IMR-90 (cell line): ENCODE measurements at regions not wholly inside any gene's neighbourhood (a gene's known extent, or its start where the extent isn't known, plus 50 kb on each side); places are given as distances from the start of the nearest gene placed in this dataset.

Experiments used
- ATAC-seq: fragments of 200-7000 bp; cut with Tn5 transposase; 2 replicates; pipeline ENCODE4 v1.9.1; 2020; ENCODE audit warnings: low read depth, mild to moderate bottlenecking, moderate library complexity
- BruUV-seq: library from RNA; stranded (reverse); fragments of 400-500 nt; replicated peaks from 2 replicates; lab custom pipeline; 2021; lab: Mats Ljungman, UMichigan
- CTCF ChIA-PET: fragments of 300-600 bp; formaldehyde crosslinking; extraction: SDS; loops from one replicate; lab custom pipeline; 2021; ENCODE audit warnings: antibody characterized with exemption; lab: Yijun Ruan, JAX
- POLR2A ChIA-PET: fragments of 300-600 bp; sonication (Branson Sonifier 250); formaldehyde crosslinking; loops from one replicate; lab custom pipeline; 2022; ENCODE audit warnings: antibody characterized with exemption; ENCODE audit not compliant: unreplicated experiment; lab: Charles Lee
- DNase-seq: peaks from one replicate; pipeline ENCODE4 v3.0.0; 2013
- H2AFZ ChIP-seq: replicated peaks from 2 replicates; pipeline ENCODE3; 2013; ENCODE audit warnings: low read length, mild to moderate bottlenecking; ENCODE audit not compliant: poor library complexity
- H2AK5ac ChIP-seq: 2 replicates; pipeline ENCODE4 v1.6.1; 2013; ENCODE audit warnings: low read depth, low read length, inconsistent platforms
- H2AK9ac ChIP-seq: replicated peaks from 2 replicates; pipeline ENCODE3; 2013; ENCODE audit warnings: mild to moderate bottlenecking, low read depth, low read length, moderate library complexity; ENCODE audit not compliant: poor library complexity
- H2BK120ac ChIP-seq: 2 replicates; pipeline ENCODE4 v1.6.1; 2013; ENCODE audit warnings: low read depth, low read length, inconsistent platforms
- H2BK15ac ChIP-seq: 3 replicates; pipeline ENCODE4 v1.6.1; 2013; ENCODE audit warnings: low read depth, low read length, inconsistent platforms
- H2BK20ac ChIP-seq: 2 replicates; pipeline ENCODE4 v1.6.1; 2013; ENCODE audit warnings: low read depth, mild to moderate bottlenecking, inconsistent platforms, low read length, moderate library complexity
- H2BK5ac ChIP-seq: 2 replicates; pipeline ENCODE4 v1.6.1; 2013; ENCODE audit warnings: mild to moderate bottlenecking, low read depth, low read length, inconsistent platforms; ENCODE audit not compliant: poor library complexity, severe bottlenecking
- H3K14ac ChIP-seq: replicated peaks from 2 replicates; pipeline ENCODE4 v1.6.1; 2013; ENCODE audit warnings: low read depth, low read length, inconsistent platforms
- H3K18ac ChIP-seq: 2 replicates; pipeline ENCODE4 v1.6.1; 2013; ENCODE audit warnings: low read depth, low read length, control low read depth
- H3K23ac ChIP-seq: 2 replicates; pipeline ENCODE4 v1.6.1; 2013; ENCODE audit warnings: low read depth, low read length, inconsistent platforms
- H3K27ac ChIP-seq: 2 replicates; pipeline ENCODE4 v1.5.1; 2013; ENCODE audit warnings: mild to moderate bottlenecking, control low read depth, low read length; ENCODE audit not compliant: insufficient read depth
- H3K27me3 ChIP-seq: 2 replicates; pipeline ENCODE4 v1.6.1; 2013; ENCODE audit warnings: low read length; ENCODE audit not compliant: control insufficient read depth, insufficient read depth
- H3K36me3 ChIP-seq: 2 replicates; pipeline ENCODE4 v1.6.1; 2013; ENCODE audit warnings: low read length, mixed read lengths; ENCODE audit not compliant: control insufficient read depth, insufficient read depth
- H3K4ac ChIP-seq: 2 replicates; pipeline ENCODE4 v1.6.1; 2013; ENCODE audit warnings: low read depth, low read length, inconsistent platforms
- H3K4me1 ChIP-seq: 2 replicates; pipeline ENCODE4 v1.6.1; 2013; ENCODE audit warnings: low read length, mixed read lengths; ENCODE audit not compliant: control insufficient read depth, insufficient read depth
- H3K4me2 ChIP-seq: 2 replicates; pipeline ENCODE4 v1.6.1; 2013; ENCODE audit warnings: low read depth, mild to moderate bottlenecking, control low read depth, low read length, moderate library complexity
- H3K4me3 ChIP-seq: 2 replicates; pipeline ENCODE4 v1.5.1; 2013; ENCODE audit warnings: low read depth, mild to moderate bottlenecking, control low read depth, low read length, moderate library complexity; ENCODE audit not compliant: insufficient read depth
- H3K56ac ChIP-seq: 2 replicates; pipeline ENCODE4 v1.6.1; 2013; ENCODE audit warnings: low read length, inconsistent platforms; ENCODE audit not compliant: insufficient read depth; ENCODE audit errors: extremely low read depth
- H3K79me1 ChIP-seq, 2 experiments: 2 replicates each; pipeline ENCODE4 v1.6.1; 2013; ENCODE audit warnings: low read length in 2 of 2, inconsistent platforms in 1 of 2, low read depth in 1 of 2
- H3K9ac ChIP-seq: 2 replicates; pipeline ENCODE4 v1.6.1; 2013; ENCODE audit warnings: low read depth, low read length, control low read depth
- H3K9me1 ChIP-seq: 2 replicates; pipeline ENCODE4 v1.6.1; 2013; ENCODE audit warnings: low read length, inconsistent platforms; ENCODE audit not compliant: insufficient read depth
- H3K9me3 ChIP-seq: 2 replicates; pipeline ENCODE4 v1.6.1; 2013; ENCODE audit warnings: low read length; ENCODE audit not compliant: control insufficient read depth, insufficient read depth
- H4K20me1 ChIP-seq: 2 replicates; pipeline ENCODE4 v1.6.1; 2013; ENCODE audit warnings: low read length, inconsistent platforms; ENCODE audit not compliant: insufficient read depth
- H4K5ac ChIP-seq: 2 replicates; pipeline ENCODE4 v1.6.1; 2013; ENCODE audit warnings: mild to moderate bottlenecking, low read depth, low read length, control low read depth
- H4K8ac ChIP-seq, 2 experiments: 2 replicates each; pipeline ENCODE4 v1.6.1; 2013; ENCODE audit warnings: low read depth in 2 of 2, low read length in 2 of 2, control low read depth in 1 of 2, inconsistent platforms in 1 of 2
- H4K91ac ChIP-seq: 2 replicates; pipeline ENCODE4 v1.6.1; 2013; ENCODE audit warnings: low read depth, low read length, inconsistent platforms; ENCODE audit not compliant: insufficient read depth
- CEBPB ChIP-seq: IDR thresholded peaks from 2 replicates; pipeline ENCODE4 v1.6.1; 2012; ENCODE audit warnings: low read depth, low read length, improper control_type of control experiment
- CHD1 ChIP-seq: IDR thresholded peaks from 2 replicates; pipeline ENCODE4 v1.6.1; 2012; ENCODE audit warnings: low read depth, low read length, improper control_type of control experiment
- CTCF ChIP-seq: conservative IDR thresholded peaks from 2 replicates; pipeline ENCODE4 v1.5.1; 2012; ENCODE audit warnings: mild to moderate bottlenecking, low read depth, low read length, improper control_type of control experiment
- ELK1 ChIP-seq: fragments of 150-350 bp; IDR thresholded peaks from 2 replicates; pipeline ENCODE4 v1.6.1; 2016; ENCODE audit warnings: low read depth, mild to moderate bottlenecking, low read length, moderate library complexity, borderline replicate concordance
- FOS ChIP-seq: fragments of 150-350 bp; IDR thresholded peaks from 2 replicates; pipeline ENCODE4 v1.6.1; 2016; ENCODE audit warnings: low read depth, low read length
- MAFK ChIP-seq: IDR thresholded peaks from 2 replicates; pipeline ENCODE4 v1.6.1; 2012; ENCODE audit warnings: low read depth, low read length, improper control_type of control experiment
- MAZ ChIP-seq: IDR thresholded peaks from 2 replicates; pipeline ENCODE4 v1.6.1; 2012; ENCODE audit warnings: low read depth, mild to moderate bottlenecking, low read length, improper control_type of control experiment, moderate library complexity, borderline replicate concordance
- MXI1 ChIP-seq: IDR thresholded peaks from 2 replicates; pipeline ENCODE4 v1.6.1; 2012; ENCODE audit warnings: low read depth, mild to moderate bottlenecking, low read length, moderate library complexity, borderline replicate concordance
- NFE2L2 ChIP-seq: fragments of 150-350 bp; IDR thresholded peaks from 2 replicates; pipeline ENCODE4 v1.6.1; 2016; ENCODE audit warnings: low read depth, mild to moderate bottlenecking, low read length
- RAD21 ChIP-seq: IDR thresholded peaks from 2 replicates; pipeline ENCODE4 v1.6.1; 2012; ENCODE audit warnings: low read length, improper control_type of control experiment
- RCOR1 ChIP-seq: IDR thresholded peaks from 2 replicates; pipeline ENCODE4 v1.6.1; 2012; ENCODE audit warnings: mild to moderate bottlenecking, low read length, improper control_type of control experiment; ENCODE audit not compliant: insufficient replicate concordance
- RFX5 ChIP-seq: IDR thresholded peaks from 2 replicates; pipeline ENCODE4 v1.8.0; 2012; ENCODE audit warnings: low read depth, mild to moderate bottlenecking, low read length, moderate library complexity
- SMC3 ChIP-seq: fragments of 150-350 bp; IDR thresholded peaks from 2 replicates; pipeline ENCODE4 v1.6.1; 2016; ENCODE audit warnings: low read depth, mild to moderate bottlenecking, antibody characterized with exemption, low read length, moderate library complexity
- WGBS, 2 experiments: methylation state at CpG; one replicate each; pipeline versions ENCODE4 v1.1.5 to v1.1.7; 2013; ENCODE audit warnings: missing lambda C conversion rate in 2 of 2; ENCODE audit not compliant: insufficient read length in 1 of 2; ENCODE audit errors: extremely low coverage in 2 of 2; 5-methylcytosine and 5-hydroxymethylcytosine counted together
- dilution Hi-C: fragments of 300-500 bp; cut with HindIII; formaldehyde crosslinking; loops from one replicate; pipeline ENCODE4 v1.14.3; 2018; ENCODE audit warnings: low sequenced_read_pairs; ENCODE audit not compliant: unreplicated experiment
- in situ Hi-C: fragments of 300-500 bp; cut with MboI; formaldehyde crosslinking; loops from 3 replicates; pipeline ENCODE4 v1.14.3; 2019; ENCODE audit warnings: low sequenced_read_pairs, inconsistent platforms, mixed read lengths
- intact Hi-C: fragments of 100-400 bp; cut with micrococcal nuclease; formaldehyde crosslinking; loops from 2 replicates; pipeline ENCODE4 v1.10.0; 2022

DNA sequence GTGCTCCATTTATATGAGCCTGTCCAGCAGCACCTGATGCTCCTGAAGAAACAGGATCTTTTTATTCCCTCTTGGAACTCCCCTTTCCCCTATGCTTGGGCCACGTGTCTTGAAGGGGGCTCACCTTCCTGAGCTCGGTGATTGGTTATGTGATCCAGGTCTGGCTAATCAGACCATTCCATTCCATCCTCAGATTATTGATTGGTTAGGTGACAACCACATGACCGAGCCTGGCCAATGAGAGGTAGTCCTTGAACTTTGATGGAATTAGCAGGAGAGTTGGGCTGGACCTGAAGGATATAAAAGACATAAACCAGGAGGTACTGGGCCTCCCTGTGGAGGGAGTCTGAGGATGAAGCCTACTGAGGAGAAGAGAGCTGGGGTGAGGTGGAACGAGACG is 216.6 kb upstream of the LHX5 start:
- intact Hi-C loops (no loop called here), in situ Hi-C loops (no loop called here), dilution Hi-C loops (no loop called here)
- no peak overlapping the region for H3K23ac ChIP-seq
- no peak overlapping the region for H3K4me3 ChIP-seq
- H2BK120ac ChIP-seq, result no peak overlapping the region
- POLR2A ChIA-PET, result no interaction called here
- H4K5ac ChIP-seq, result no peak overlapping the region
- H4K8ac ChIP-seq, result no peak overlapping the region
- no peak for TF ChIP-seq RCOR1
- TF ChIP-seq MAZ, result no peak
- no peak for TF ChIP-seq MAFK
- no peak for TF ChIP-seq RFX5
- TF ChIP-seq ELK1, result no peak
- no peak for TF ChIP-seq CHD1
- no peak for TF ChIP-seq RAD21
- TF ChIP-seq MXI1, result no peak
- no peak for TF ChIP-seq CTCF
- no peak for TF ChIP-seq NFE2L2
- no peak for TF ChIP-seq CEBPB
- TF ChIP-seq SMC3, result no peak
- no peak for TF ChIP-seq FOS
- no peak overlapping the region for H3K56ac ChIP-seq
- no peaks in the 10 kb centered on the region; the same call in 1 of the 2 replicates for H3K27me3 ChIP-seq
- no peak for ATAC-seq
- no peak overlapping the region for H2BK20ac ChIP-seq
- BruUV-seq, result no TSS peak
- H3K9me1 ChIP-seq, result no peaks in the 10 kb centered on the region
- no peak overlapping the region for H3K9ac ChIP-seq
- H2AK5ac ChIP-seq, result no peak overlapping the region
- H2AFZ ChIP-seq, result no peak overlapping the region
- no peak overlapping the region for H3K14ac ChIP-seq
- no peaks in the 10 kb centered on the region for H4K20me1 ChIP-seq
- no peaks in the 10 kb centered on the region for H3K4me1 ChIP-seq
- no peak overlapping the region for H3K27ac ChIP-seq
- no peak overlapping the region for H3K4ac ChIP-seq
- H3K4me2 ChIP-seq, result no peak overlapping the region
- CTCF ChIA-PET, result no interaction called here
- H3K79me1 ChIP-seq, result no peaks in the 10 kb centered on the region
- no peak overlapping the region for H4K91ac ChIP-seq
- no peaks in the 10 kb centered on the region for H3K9me3 ChIP-seq
- H3K36me3 ChIP-seq, result no peaks in the 10 kb centered on the region
- no peak overlapping the region for H2AK9ac ChIP-seq
- H2BK5ac ChIP-seq, result no peak overlapping the region
- no peak overlapping the region for H2BK15ac ChIP-seq
- H3K18ac ChIP-seq, result no peak overlapping the region
- no CpG with 5 or more reads among the region's 5 CpGs for WGBS, 2 experiments
- no peak for DNase-seq
